ENCODE measurements at regions not wholly inside any gene's neighbourhood (a gene's known extent, or its start where the extent isn't known, plus 50 kb on each side); places are given as distances from the start of the nearest gene placed in this dataset.

DNA sequence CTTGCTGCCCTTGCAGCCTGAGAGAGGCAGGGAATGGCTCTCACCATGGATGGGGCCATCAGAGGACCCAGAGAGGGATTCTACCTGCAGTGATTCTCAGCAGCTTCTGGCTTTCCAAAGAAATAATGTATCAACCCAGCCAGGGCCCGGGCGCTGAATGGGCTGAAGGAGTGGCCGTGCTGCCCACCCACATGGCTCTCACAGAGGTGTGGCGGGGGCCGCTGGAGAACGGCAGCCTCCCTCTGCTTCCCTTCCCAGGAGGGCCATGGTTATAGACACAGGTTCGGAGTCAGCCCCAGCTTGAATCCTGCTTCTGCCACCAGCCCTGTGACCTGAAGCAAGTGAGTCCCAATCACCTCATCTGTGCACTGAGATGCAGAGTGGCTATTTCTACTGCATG is 82.7 kb downstream of the THAP12 start:
- DNase-seq (ENCODE audit: low read depth), result no peak
- H3K36me3 ChIP-seq (ENCODE audit: control insufficient read depth, insufficient read depth, low read length), result no peaks in the 10 kb centered on the region
- H3K27me3 ChIP-seq (ENCODE audit: control insufficient read depth, insufficient read depth, low read length), result peaks cover 2% of the 10 kb centered on the region
- H3K4me3 ChIP-seq (ENCODE audit: low read depth, low read length), result no peak overlapping the region
- no peak for FAIRE-seq
- no peak for TF ChIP-seq CTCF (IDR thresholded peaks at IDR 0.05; ENCODE audit: insufficient read depth, low read length, severe bottlenecking)

GRCh38 chr11:76296731-76297542 is 84.0 kb downstream of the THAP12 start:
- no peak for TF ChIP-seq CTCF (IDR thresholded peaks at IDR 0.05; ENCODE audit: insufficient read depth, low read length, severe bottlenecking)
- no peaks in the 10 kb centered on the region for H3K36me3 ChIP-seq (ENCODE audit: control insufficient read depth, insufficient read depth, low read length)
- no peaks in the 10 kb centered on the region for H3K27me3 ChIP-seq (ENCODE audit: control insufficient read depth, insufficient read depth, low read length)
- FAIRE-seq, result no peak
- DNase-seq (ENCODE audit: low read depth), result no peak
- H3K4me3 ChIP-seq (ENCODE audit: low read depth, low read length), result no peak overlapping the region

- H3K4me3 ChIP-seq (ENCODE audit: low read depth, low read length), result no peak overlapping the region
- no peak for DNase-seq (ENCODE audit: low read depth)
- peak; percentile 40 for FAIRE-seq
- no peak for TF ChIP-seq CTCF (IDR thresholded peaks at IDR 0.05; ENCODE audit: insufficient read depth, low read length, severe bottlenecking)
- no peaks in the 10 kb centered on the region for H3K27me3 ChIP-seq (ENCODE audit: control insufficient read depth, insufficient read depth, low read length)
- no peaks in the 10 kb centered on the region for H3K36me3 ChIP-seq (ENCODE audit: control insufficient read depth, insufficient read depth, low read length)
These were observed 86.9 kb upstream of the WNT11 start for GRCh38 chr11:76293189-76293631.

- no peaks in the 10 kb centered on the region for H3K27me3 ChIP-seq (ENCODE audit: control insufficient read depth, insufficient read depth, low read length)
- no peak overlapping the region for H3K4me3 ChIP-seq (ENCODE audit: low read depth, low read length)
- TF ChIP-seq CTCF (IDR thresholded peaks at IDR 0.05; ENCODE audit: insufficient read depth, low read length, severe bottlenecking), result no peak
- FAIRE-seq (no peak), DNase-seq (ENCODE audit: low read depth) (no peak)
- H3K36me3 ChIP-seq (ENCODE audit: control insufficient read depth, insufficient read depth, low read length), result no peaks in the 10 kb centered on the region
These were observed 86.4 kb upstream of the WNT11 start for GRCh38 chr11:76292583-76293188.

GRCh38 chr11:76291576-76292526 is 85.5 kb upstream of the WNT11 start:
- TF ChIP-seq CTCF (IDR thresholded peaks at IDR 0.05; ENCODE audit: insufficient read depth, low read length, severe bottlenecking), result no peak
- FAIRE-seq (no peak), DNase-seq (ENCODE audit: low read depth) (no peak)
- no peaks in the 10 kb centered on the region for H3K27me3 ChIP-seq (ENCODE audit: control insufficient read depth, insufficient read depth, low read length)
- no peak overlapping the region for H3K4me3 ChIP-seq (ENCODE audit: low read depth, low read length)
- no peaks in the 10 kb centered on the region for H3K36me3 ChIP-seq (ENCODE audit: control insufficient read depth, insufficient read depth, low read length)

Measured in bronchial epithelial cell (primary cell).